CD14-positive monocyte (primary cell): ENCODE measurements at regions not wholly inside any gene's neighbourhood (a gene's known extent, or its start where the extent isn't known, plus 50 kb on each side); places are given as distances from the start of the nearest gene placed in this dataset.
A peak's percentile ranks its signal among the peaks of the same experiment; 100 is the strongest.

ENCODE experiments used
- DNase-seq, 3 donors: peaks; one replicate each; pipeline ENCODE4 v3.0.0-alpha.2; 2011 to 2022
- H2AFZ ChIP-seq: 2 replicates; pipeline ENCODE4 v1.6.0; 2012; ENCODE audit warnings: mild to moderate bottlenecking, low read depth, low read length, inconsistent platforms; ENCODE audit not compliant: insufficient read depth, poor library complexity, severe bottlenecking
- H3K27ac ChIP-seq, 2 donors: 1 replicate in 1 of 2; 2 replicates in 1 of 2; pipeline ENCODE4 v1.5.1; 2012 to 2013; ENCODE audit warnings: low read length in 2 of 2, control low read depth in 1 of 2, inconsistent platforms in 1 of 2, low read depth in 1 of 2, mild to moderate bottlenecking in 1 of 2
- H3K27me3 ChIP-seq, 2 donors: one replicate each; pipeline versions ENCODE4 v1.6.0 to v1.6.1; 2011 to 2013; ENCODE audit warnings: low read length in 2 of 2; ENCODE audit not compliant: control insufficient read depth in 2 of 2, insufficient read depth in 2 of 2
- H3K36me3 ChIP-seq, 2 donors: replicated peaks in 1 of 2; 1 replicate in 1 of 2; 2 replicates in 1 of 2; pipeline versions ENCODE4 v1.5.1 to v1.6.1; 2012 to 2013; ENCODE audit warnings: low read length in 2 of 2, control low read depth in 1 of 2, inconsistent platforms in 1 of 2, mild to moderate bottlenecking in 1 of 2; ENCODE audit not compliant: insufficient read depth in 2 of 2, control insufficient read depth in 1 of 2
- H3K4me1 ChIP-seq, 2 donors: 1 replicate in 1 of 2; 2 replicates in 1 of 2; pipeline versions ENCODE4 v1.5.1 to v1.6.1; 2012 to 2013; ENCODE audit warnings: low read length in 2 of 2, control low read depth in 1 of 2, inconsistent platforms in 1 of 2, mild to moderate bottlenecking in 1 of 2, moderate library complexity in 1 of 2; ENCODE audit not compliant: insufficient read depth in 2 of 2, control insufficient read depth in 1 of 2
- H3K4me2 ChIP-seq: replicated peaks from 2 replicates; pipeline ENCODE3; 2012; ENCODE audit warnings: low read length, moderate library complexity, mild to moderate bottlenecking; ENCODE audit not compliant: poor library complexity, severe bottlenecking; ENCODE audit errors: extremely low read depth
- H3K4me3 ChIP-seq, 3 experiments: fragments of 200-600 bp in 1 of 3; sonication (generic) in 1 of 3; replicated peaks in 1 of 3; 1 replicate in 2 of 3; 2 replicates in 1 of 3; pipeline ENCODE4 v1.5.1; 2011 to 2013; ENCODE audit warnings: low read length in 3 of 3, mild to moderate bottlenecking in 3 of 3, control low read depth in 2 of 3, low read depth in 2 of 3, inconsistent platforms in 1 of 3, moderate library complexity in 1 of 3
- H3K79me2 ChIP-seq: 2 replicates; pipeline ENCODE4 v1.6.0; 2012; ENCODE audit warnings: mild to moderate bottlenecking, control low read depth, inconsistent platforms, low read length, moderate library complexity; ENCODE audit not compliant: insufficient read depth
- H3K9ac ChIP-seq: 2 replicates; pipeline ENCODE4 v1.6.0; 2017; ENCODE audit warnings: low read length, mild to moderate bottlenecking; ENCODE audit not compliant: insufficient read depth, poor library complexity, severe bottlenecking
- H3K9me3 ChIP-seq, 2 donors: replicated peaks in 1 of 2; 1 replicate in 1 of 2; 2 replicates in 1 of 2; pipeline versions ENCODE4 v1.5.1 to v1.6.1; 2012 to 2013; ENCODE audit warnings: low read length in 2 of 2, control low read depth in 1 of 2; ENCODE audit not compliant: control insufficient read depth in 1 of 2, insufficient read depth in 1 of 2
- H4K20me1 ChIP-seq: 2 replicates; pipeline ENCODE4 v1.6.0; 2012; ENCODE audit warnings: mild to moderate bottlenecking, low read length, control low read depth, moderate library complexity; ENCODE audit not compliant: insufficient read depth
- H3K27ac Mint-ChIP-seq, 7 donors: one replicate each; pipeline ENCODE4 v1.8.0; 2020; ENCODE audit warnings: mild to moderate bottlenecking in 7 of 7, mixed read lengths in 7 of 7, moderate library complexity in 6 of 7, inconsistent platforms in 2 of 7
- H3K27me3 Mint-ChIP-seq, 3 donors: one replicate each; pipeline ENCODE4 v1.8.0; 2021 to 2022; ENCODE audit warnings: low read depth in 3 of 3, mild to moderate bottlenecking in 3 of 3, mixed read lengths in 3 of 3, moderate library complexity in 3 of 3, inconsistent platforms in 1 of 3
- H3K36me3 Mint-ChIP-seq, 2 donors: one replicate each; pipeline ENCODE4 v1.8.0; 2020; ENCODE audit warnings: mixed read lengths in 2 of 2, inconsistent platforms in 1 of 2, mild to moderate bottlenecking in 1 of 2
- H3K4me1 Mint-ChIP-seq: one replicate; pipeline ENCODE4 v1.8.0; 2020; ENCODE audit warnings: mild to moderate bottlenecking, mixed read lengths
- H3K4me3 Mint-ChIP-seq, 2 donors: one replicate each; pipeline ENCODE4 v1.8.0; 2020; ENCODE audit warnings: mild to moderate bottlenecking in 2 of 2, mixed read lengths in 2 of 2, moderate library complexity in 1 of 2
- H3K9me3 Mint-ChIP-seq, 7 donors: one replicate each; pipeline ENCODE4 v1.8.0; 2020 to 2022; ENCODE audit warnings: mixed read lengths in 7 of 7, mild to moderate bottlenecking in 6 of 7, moderate library complexity in 6 of 7, inconsistent platforms in 2 of 7
- WGBS: methylation state at CpG from one replicate; pipeline ENCODE4 v1.1.5; 2013; ENCODE audit warnings: missing lambda C conversion rate; ENCODE audit not compliant: insufficient coverage; 5-methylcytosine and 5-hydroxymethylcytosine counted together
- intact Hi-C, 2 donors: fragments of 100-400 bp; cut with micrococcal nuclease; formaldehyde crosslinking; loops; one replicate each; pipeline versions ENCODE4 v1.15.0 to v1.15.1; 2023
- TF ChIP-seq, protein P1 (sequence below): fragments of 200-600 bp; IDR thresholded peaks from one replicate; pipeline ENCODE4 v1.8.0; 2022; ENCODE audit warnings: antibody characterized with exemption, mild to moderate bottlenecking

DNA sequence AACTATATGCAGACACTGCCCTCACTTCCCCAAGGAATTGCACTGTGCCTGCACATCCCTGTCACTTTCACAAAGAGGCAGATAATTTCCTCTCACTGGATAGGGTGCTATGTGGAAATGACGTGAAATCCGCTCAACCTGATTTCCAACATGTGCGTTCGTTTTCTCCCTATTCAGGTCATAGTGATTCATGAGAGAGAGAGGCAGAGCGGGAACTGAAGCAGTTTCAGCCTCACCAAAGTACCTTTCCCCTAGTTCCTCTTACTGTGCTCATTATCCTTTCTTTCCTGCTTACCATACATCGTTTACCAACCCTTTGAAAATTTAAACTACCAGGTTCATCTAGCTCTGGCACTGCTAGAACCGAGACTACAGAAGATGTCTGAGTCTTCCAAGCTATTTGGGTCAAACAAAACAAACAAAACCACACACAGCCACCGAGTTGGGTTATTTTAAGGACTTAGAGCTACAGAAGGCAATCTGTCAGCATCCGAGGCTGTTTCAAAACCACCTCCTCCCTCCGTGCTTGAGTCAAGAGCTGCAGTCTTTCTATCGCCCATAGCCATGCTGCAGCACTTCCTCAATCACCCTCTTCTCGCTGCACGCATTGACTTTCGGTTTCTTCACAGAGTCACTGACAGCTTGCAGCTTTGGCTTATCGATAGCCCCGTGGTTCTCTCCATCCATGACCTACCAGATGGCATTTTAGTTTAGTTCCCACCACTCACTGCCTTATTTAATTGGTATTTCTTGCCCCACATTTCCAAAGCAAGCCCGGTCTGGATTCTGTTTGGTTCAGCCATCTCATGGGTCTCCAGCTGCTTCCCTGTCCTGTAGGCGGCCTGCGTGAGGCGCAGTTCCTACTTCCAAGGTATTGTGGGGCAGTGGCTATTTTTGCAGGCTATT lies 1395.8 kb downstream of the EFNB2 start:
- Mint-ChIP-seq H3K4me3 (peak overlapping the region; percentile 92 to 98), H3K27me3 (no peaks in the 10 kb centered on the region), H3K9me3 (no peaks in the 10 kb centered on the region), H3K36me3 (no peaks in the 10 kb centered on the region), H3K27ac (peak overlapping the region; percentile 88 to 95 (median 94)), H3K4me1 (peaks cover 28% of the 10 kb centered on the region)
- Histone ChIP-seq H3K9ac (peak overlapping the region; percentile 70), H3K4me1 (peaks cover 16% of the 10 kb centered on the region in 2 donors), H3K79me2 (no peaks in the 10 kb centered on the region), H3K27ac (peak overlapping the region; percentile 31 to 95), H3K9me3 (no peaks in the 10 kb centered on the region), H3K4me3 (peak overlapping the region; percentile 50 to 98 (median 91)), H4K20me1 (no peaks in the 10 kb centered on the region), H3K27me3 (no peaks in the 10 kb centered on the region), H3K36me3 (no peaks in the 10 kb centered on the region), H2AFZ (peak overlapping the region; percentile 85), H3K4me2 (peak overlapping the region; percentile 72)
- DNase-seq = peak; percentile 75 to 83 (median 79)
- TF ChIP-seq, protein P1, sequence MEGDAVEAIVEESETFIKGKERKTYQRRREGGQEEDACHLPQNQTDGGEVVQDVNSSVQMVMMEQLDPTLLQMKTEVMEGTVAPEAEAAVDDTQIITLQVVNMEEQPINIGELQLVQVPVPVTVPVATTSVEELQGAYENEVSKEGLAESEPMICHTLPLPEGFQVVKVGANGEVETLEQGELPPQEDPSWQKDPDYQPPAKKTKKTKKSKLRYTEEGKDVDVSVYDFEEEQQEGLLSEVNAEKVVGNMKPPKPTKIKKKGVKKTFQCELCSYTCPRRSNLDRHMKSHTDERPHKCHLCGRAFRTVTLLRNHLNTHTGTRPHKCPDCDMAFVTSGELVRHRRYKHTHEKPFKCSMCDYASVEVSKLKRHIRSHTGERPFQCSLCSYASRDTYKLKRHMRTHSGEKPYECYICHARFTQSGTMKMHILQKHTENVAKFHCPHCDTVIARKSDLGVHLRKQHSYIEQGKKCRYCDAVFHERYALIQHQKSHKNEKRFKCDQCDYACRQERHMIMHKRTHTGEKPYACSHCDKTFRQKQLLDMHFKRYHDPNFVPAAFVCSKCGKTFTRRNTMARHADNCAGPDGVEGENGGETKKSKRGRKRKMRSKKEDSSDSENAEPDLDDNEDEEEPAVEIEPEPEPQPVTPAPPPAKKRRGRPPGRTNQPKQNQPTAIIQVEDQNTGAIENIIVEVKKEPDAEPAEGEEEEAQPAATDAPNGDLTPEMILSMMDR = peak; percentile 49
- 6% methylated on average over 12 of the region's 20 CpGs for WGBS
- intact Hi-C loops = no loop called here

DNA sequence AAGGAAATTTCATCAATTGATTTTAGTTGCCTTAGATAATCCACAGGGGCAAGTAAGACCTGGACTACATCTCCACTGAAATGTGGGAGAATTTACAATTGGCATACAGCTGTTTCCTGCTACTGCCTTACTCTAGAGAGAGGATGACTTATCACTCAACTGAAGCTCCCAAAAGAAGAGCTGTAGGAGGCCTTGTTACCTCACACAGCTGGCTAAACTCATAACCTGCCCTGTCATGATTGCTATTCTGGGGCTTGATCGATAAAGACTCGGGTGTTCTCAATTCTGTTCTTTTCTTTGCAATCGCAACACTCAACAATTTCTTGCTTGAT lies 1396.4 kb downstream of the EFNB2 start:
- Histone ChIP-seq H2AFZ (peak overlapping the region; percentile 85), H3K79me2 (no peaks in the 10 kb centered on the region), H3K27ac (peak overlapping the region; percentile 31 to 95), H3K4me2 (peak overlapping the region; percentile 72), H3K27me3 (no peaks in the 10 kb centered on the region), H3K4me3 (peak overlapping the region; percentile 50 to 98 (median 91)), H3K36me3 (no peaks in the 10 kb centered on the region), H3K9me3 (no peaks in the 10 kb centered on the region), H4K20me1 (no peaks in the 10 kb centered on the region), H3K4me1 (peaks cover 16% of the 10 kb centered on the region in 2 donors), H3K9ac (peak overlapping the region; percentile 70)
- Mint-ChIP-seq H3K27ac (peak overlapping the region; percentile 88 to 95 (median 94)), H3K36me3 (no peaks in the 10 kb centered on the region), H3K9me3 (no peaks in the 10 kb centered on the region), H3K4me3 (peak overlapping the region; percentile 92 to 98), H3K27me3 (no peaks in the 10 kb centered on the region), H3K4me1 (peaks cover 28% of the 10 kb centered on the region)
- 15% methylated on average over 2 of the region's 3 CpGs for WGBS
- TF ChIP-seq, protein P1 = no peak
- intact Hi-C loops = no loop called here
- DNase-seq = no peak
